Body of pancreas (tissue), 4 donors: ENCODE measurements at regions not wholly inside any gene's neighbourhood (a gene's known extent, or its start where the extent isn't known, plus 50 kb on each side); places are given as distances from the start of the nearest gene placed in this dataset.

ENCODE experiments used
- ATAC-seq: fragments of 150-250 bp; one replicate; pipeline ENCODE4 v1.9.1; 2016
- DNase-seq, 4 donors: peaks; one replicate each; pipeline ENCODE4 v3.0.0-alpha.2; 2019
- H3K27ac ChIP-seq, 4 donors: fragments of 200-600 bp; sonication (generic); 1 replicate in 3 of 4; 2 replicates in 1 of 4; pipeline versions ENCODE4 v1.5.1 to v1.6.1; 2016 to 2019; ENCODE audit warnings: mild to moderate bottlenecking in 1 of 4, mixed read lengths in 1 of 4, moderate library complexity in 1 of 4
- H3K27me3 ChIP-seq, 2 donors: fragments of 200-600 bp; sonication (generic); one replicate each; pipeline ENCODE4 v1.6.0; 2016; ENCODE audit warnings: mild to moderate bottlenecking in 1 of 2
- H3K36me3 ChIP-seq, 2 donors: fragments of 200-600 bp; sonication (generic); replicated peaks in 1 of 2; 2 replicates each; pipeline ENCODE4 v1.5.1; 2016; ENCODE audit warnings: low read depth in 2 of 2; ENCODE audit not compliant: insufficient read depth in 1 of 2
- H3K4me1 ChIP-seq: fragments of 200-600 bp; sonication (generic); one replicate; pipeline ENCODE4 v1.6.0; 2016
- H3K4me3 ChIP-seq, 2 donors: fragments of 200-600 bp; sonication (generic); 1 replicate in 1 of 2; 2 replicates in 1 of 2; pipeline ENCODE4 v1.5.1; 2016 to 2019
- H3K9me3 ChIP-seq, 3 donors: fragments of 200-600 bp; sonication (generic); 1 replicate in 2 of 3; 2 replicates in 1 of 3; pipeline ENCODE4 v1.5.1; 2016
- POLR2A ChIP-seq, 3 donors: fragments of 450-650 bp; IDR thresholded peaks; one replicate each; pipeline ENCODE4 v1.6.1; 2016; ENCODE audit warnings: antibody characterized with exemption in 3 of 3, mild to moderate bottlenecking in 2 of 3
- WGBS, 2 donors: methylation state at CpG; one replicate each; pipeline ENCODE4 v1.1.5; 2017; 5-methylcytosine and 5-hydroxymethylcytosine counted together
- intact Hi-C: fragments of 100-400 bp; cut with DNase I; formaldehyde crosslinking; loops from one replicate; pipeline ENCODE4 v1.15.1; 2023
- TF ChIP-seq, protein P1 (sequence below), 7 experiments: fragments of 450-650 bp in 4 of 7; fragments of 200-600 bp in 3 of 7; sonication (generic) in 3 of 7; IDR thresholded peaks; one replicate each; pipeline ENCODE4 v1.5.1; 2016 to 2019; ENCODE audit warnings: antibody characterized with exemption in 7 of 7

- TF ChIP-seq, protein P1, sequence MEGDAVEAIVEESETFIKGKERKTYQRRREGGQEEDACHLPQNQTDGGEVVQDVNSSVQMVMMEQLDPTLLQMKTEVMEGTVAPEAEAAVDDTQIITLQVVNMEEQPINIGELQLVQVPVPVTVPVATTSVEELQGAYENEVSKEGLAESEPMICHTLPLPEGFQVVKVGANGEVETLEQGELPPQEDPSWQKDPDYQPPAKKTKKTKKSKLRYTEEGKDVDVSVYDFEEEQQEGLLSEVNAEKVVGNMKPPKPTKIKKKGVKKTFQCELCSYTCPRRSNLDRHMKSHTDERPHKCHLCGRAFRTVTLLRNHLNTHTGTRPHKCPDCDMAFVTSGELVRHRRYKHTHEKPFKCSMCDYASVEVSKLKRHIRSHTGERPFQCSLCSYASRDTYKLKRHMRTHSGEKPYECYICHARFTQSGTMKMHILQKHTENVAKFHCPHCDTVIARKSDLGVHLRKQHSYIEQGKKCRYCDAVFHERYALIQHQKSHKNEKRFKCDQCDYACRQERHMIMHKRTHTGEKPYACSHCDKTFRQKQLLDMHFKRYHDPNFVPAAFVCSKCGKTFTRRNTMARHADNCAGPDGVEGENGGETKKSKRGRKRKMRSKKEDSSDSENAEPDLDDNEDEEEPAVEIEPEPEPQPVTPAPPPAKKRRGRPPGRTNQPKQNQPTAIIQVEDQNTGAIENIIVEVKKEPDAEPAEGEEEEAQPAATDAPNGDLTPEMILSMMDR (IDR thresholded peaks at IDR 0.05) = no peak
- intact Hi-C loops = no loop called here
- H3K36me3 ChIP-seq = no peaks in the 10 kb centered on the region
- H3K4me1 ChIP-seq = no peaks in the 10 kb centered on the region
- ATAC-seq = no peak
- DNase-seq = no peak
- no peak overlapping the region for H3K4me3 ChIP-seq
- H3K9me3 ChIP-seq = no peaks in the 10 kb centered on the region
- no peak overlapping the region for H3K27ac ChIP-seq
- no peaks in the 10 kb centered on the region for H3K27me3 ChIP-seq
Measured at GRCh38 chr12:42823679-42824078, 234.1 kb upstream of the PRICKLE1 start.

DNA sequence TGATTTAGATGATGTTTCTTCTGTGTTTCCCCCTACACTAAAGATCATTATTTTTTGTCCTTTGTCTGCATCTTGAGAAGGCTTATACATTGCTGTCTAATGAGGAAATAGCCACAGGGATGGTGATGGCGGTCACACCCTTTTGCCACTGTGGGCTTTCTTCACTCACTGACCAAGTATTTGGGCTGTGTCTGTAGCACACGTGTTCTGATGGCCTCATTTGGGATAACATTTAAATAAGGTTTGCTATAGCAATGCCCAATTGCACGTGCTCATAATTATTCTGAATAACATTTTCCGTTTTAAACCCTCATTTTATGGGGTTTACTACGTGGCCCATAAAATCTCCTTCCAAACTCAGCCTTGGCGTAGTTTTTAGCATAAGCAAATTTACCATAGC is 230.3 kb upstream of the PRICKLE1 start:
- intact Hi-C loops = no loop called here
- TF ChIP-seq POLR2A (IDR thresholded peaks at IDR 0.05) = no peak
- TF ChIP-seq, protein P1 (IDR thresholded peaks at IDR 0.05) = no peak
- 51 to 65% methylated on average over 6 of the region's 6 CpGs for WGBS, 2 donors
- DNase-seq (no peak), ATAC-seq (no peak)
- no peak overlapping the region for H3K27ac ChIP-seq
- no peak overlapping the region for H3K4me3 ChIP-seq
- H3K4me1 ChIP-seq = no peaks in the 10 kb centered on the region
- no peaks in the 10 kb centered on the region for H3K9me3 ChIP-seq
- no peaks in the 10 kb centered on the region for H3K27me3 ChIP-seq
- H3K36me3 ChIP-seq = no peaks in the 10 kb centered on the region

DNA sequence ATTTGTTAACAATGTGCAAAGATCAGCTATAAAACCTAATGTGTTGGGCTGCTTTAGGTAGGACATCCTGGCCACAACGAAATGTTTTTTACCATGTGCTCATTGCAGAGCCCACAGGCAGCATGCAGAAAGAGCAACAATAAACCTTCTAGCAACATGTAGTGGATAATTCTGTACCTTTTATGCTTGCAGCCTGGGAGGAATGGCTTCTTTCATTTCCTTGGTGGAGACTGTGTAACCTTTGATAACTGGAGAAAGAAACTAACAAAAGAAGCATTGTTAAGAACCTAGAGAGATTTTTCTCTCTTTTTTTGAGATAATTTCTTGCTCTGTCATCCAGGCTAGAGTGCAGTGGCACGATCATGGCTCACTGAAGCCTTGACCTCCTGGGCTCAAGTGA is 225.5 kb upstream of the PRICKLE1 start:
- no peak overlapping the region for H3K27ac ChIP-seq
- intact Hi-C loops = no loop called here
- H3K27me3 ChIP-seq = no peaks in the 10 kb centered on the region
- no peak for ATAC-seq
- TF ChIP-seq POLR2A (IDR thresholded peaks at IDR 0.05) = no peak
- TF ChIP-seq, protein P1 (IDR thresholded peaks at IDR 0.05) = no peak
- no peaks in the 10 kb centered on the region for H3K4me1 ChIP-seq
- WGBS, 2 donors = 18 to 27% methylated on average over 2 of the region's 2 CpGs
- no peak for DNase-seq
- H3K9me3 ChIP-seq = no peaks in the 10 kb centered on the region
- H3K4me3 ChIP-seq = no peak overlapping the region
- no peaks in the 10 kb centered on the region for H3K36me3 ChIP-seq

- Histone ChIP-seq H3K36me3 (no peaks in the 10 kb centered on the region), H3K4me1 (no peaks in the 10 kb centered on the region), H3K27me3 (no peaks in the 10 kb centered on the region), H3K27ac (no peak overlapping the region), H3K9me3 (no peaks in the 10 kb centered on the region), H3K4me3 (no peak overlapping the region)
- intact Hi-C loops = no loop called here
- no peak for ATAC-seq
- 83% methylated on average over 3 of the region's 3 CpGs for WGBS, 2 donors
- TF ChIP-seq, protein P1 (IDR thresholded peaks at IDR 0.05) = no peak
- TF ChIP-seq POLR2A (IDR thresholded peaks at IDR 0.05) = no peak
- DNase-seq = no peak
Measured at GRCh38 chr12:42812871-42813270, 223.3 kb upstream of the PRICKLE1 start.

DNA sequence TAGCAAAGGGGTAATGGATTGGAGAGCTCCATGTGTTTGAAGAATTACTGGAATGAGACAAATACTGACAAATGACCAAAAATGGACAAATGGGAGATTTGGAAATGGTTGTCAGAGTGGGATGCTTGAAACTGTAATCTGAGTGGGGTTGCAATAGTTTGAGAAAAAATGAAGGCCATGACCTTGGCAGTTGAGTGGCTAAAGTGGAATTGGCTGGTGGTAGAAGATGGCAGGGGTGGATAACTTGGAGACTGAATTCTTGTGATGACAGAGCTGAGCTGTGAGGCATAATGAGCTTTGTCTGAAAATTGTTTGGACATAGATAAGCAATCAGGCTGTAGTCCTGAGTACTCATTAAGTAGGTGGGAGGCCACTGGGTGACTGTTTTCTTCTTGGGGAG is 222.5 kb upstream of the PRICKLE1 start:
- Histone ChIP-seq H3K9me3 (no peaks in the 10 kb centered on the region), H3K27ac (no peak overlapping the region), H3K4me3 (no peak overlapping the region), H3K36me3 (no peaks in the 10 kb centered on the region), H3K27me3 (no peaks in the 10 kb centered on the region), H3K4me1 (no peaks in the 10 kb centered on the region)
- TF ChIP-seq POLR2A (IDR thresholded peaks at IDR 0.05) = no peak
- TF ChIP-seq, protein P1 (IDR thresholded peaks at IDR 0.05) = no peak
- intact Hi-C loops = no loop called here
- ATAC-seq (no peak), DNase-seq (no peak)
